IPS DF 6.9 (cell line): ENCODE measurements at regions not wholly inside any gene's neighbourhood (a gene's known extent, or its start where the extent isn't known, plus 50 kb on each side); places are given as distances from the start of the nearest gene placed in this dataset.

Experiments used
- DNase-seq: peaks from one replicate; pipeline ENCODE4 v3.0.0-alpha.2; 2013; ENCODE audit warnings: low read depth, low spot score
- H3K27ac ChIP-seq: one replicate; pipeline ENCODE4 v1.5.1; 2013; ENCODE audit warnings: low read length, control low read depth
- H3K27me3 ChIP-seq: 2 replicates; pipeline ENCODE4 v1.6.1; 2013; ENCODE audit warnings: mild to moderate bottlenecking, low read length; ENCODE audit not compliant: control insufficient read depth, insufficient read depth
- H3K36me3 ChIP-seq: 2 replicates; pipeline ENCODE4 v1.6.1; 2013; ENCODE audit warnings: low read length; ENCODE audit not compliant: control insufficient read depth, insufficient read depth
- H3K4me1 ChIP-seq: 2 replicates; pipeline ENCODE4 v1.6.1; 2013; ENCODE audit warnings: low read length; ENCODE audit not compliant: control insufficient read depth, insufficient read depth
- H3K4me3 ChIP-seq: 2 replicates; pipeline ENCODE4 v1.5.1; 2013; ENCODE audit warnings: mild to moderate bottlenecking, low read length
- H3K9me3 ChIP-seq: 2 replicates; pipeline ENCODE4 v1.6.1; 2013; ENCODE audit warnings: low read length, inconsistent platforms; ENCODE audit not compliant: control insufficient read depth, insufficient read depth
- WGBS: extraction: QIAGEN DNeasy Blood & Tissue Kit; methylation state at CpG from one replicate; pipeline ENCODE4 v1.1.7; 2013; ENCODE audit warnings: mixed read lengths, missing lambda C conversion rate; ENCODE audit not compliant: insufficient read length, insufficient coverage; 5-methylcytosine and 5-hydroxymethylcytosine counted together

GRCh38 chrX:66915893-66916292, 277.0 kb upstream of the EDA2R start:
- no peak overlapping the region for H3K4me3 ChIP-seq
- H3K4me1 ChIP-seq: no peaks in the 10 kb centered on the region
- H3K27me3 ChIP-seq: no peaks in the 10 kb centered on the region
- no peaks in the 10 kb centered on the region for H3K36me3 ChIP-seq
- H3K27ac ChIP-seq: no peak overlapping the region
- no peaks in the 10 kb centered on the region for H3K9me3 ChIP-seq
- 100% methylated on average over 1 of the region's 2 CpGs for WGBS
- no peak for DNase-seq

GRCh38 chrX:66914080-66914479, 275.2 kb upstream of the EDA2R start:
- no CpG with 5 or more reads among the region's 6 CpGs for WGBS
- H3K36me3 ChIP-seq: no peaks in the 10 kb centered on the region
- no peaks in the 10 kb centered on the region for H3K9me3 ChIP-seq
- H3K4me1 ChIP-seq: no peaks in the 10 kb centered on the region
- no peak overlapping the region for H3K27ac ChIP-seq
- peak; percentile 5 for DNase-seq
- no peaks in the 10 kb centered on the region for H3K27me3 ChIP-seq
- H3K4me3 ChIP-seq: no peak overlapping the region

- Histone ChIP-seq H3K27ac (no peak overlapping the region), H3K36me3 (no peaks in the 10 kb centered on the region), H3K4me3 (no peak overlapping the region), H3K4me1 (no peaks in the 10 kb centered on the region), H3K9me3 (no peaks in the 10 kb centered on the region), H3K27me3 (no peaks in the 10 kb centered on the region)
- DNase-seq: no peak
- WGBS: no CpG with 5 or more reads among the region's 2 CpGs
Observed at GRCh38 chrX:66912417-66912816, 273.5 kb upstream of the EDA2R start.

- WGBS: no CpG with 5 or more reads among the region's 4 CpGs
- H3K9me3 ChIP-seq: no peaks in the 10 kb centered on the region
- H3K4me1 ChIP-seq: no peaks in the 10 kb centered on the region
- no peak for DNase-seq
- H3K36me3 ChIP-seq: no peaks in the 10 kb centered on the region
- H3K4me3 ChIP-seq: no peak overlapping the region
- H3K27ac ChIP-seq: no peak overlapping the region
- H3K27me3 ChIP-seq: no peaks in the 10 kb centered on the region
Observed at GRCh38 chrX:66902081-66902480, 263.2 kb upstream of the EDA2R start.

GRCh38 chrX:66900886-66901285, 262.0 kb upstream of the EDA2R start:
- Histone ChIP-seq H3K27me3 (no peaks in the 10 kb centered on the region), H3K4me1 (no peaks in the 10 kb centered on the region), H3K27ac (no peak overlapping the region), H3K9me3 (no peaks in the 10 kb centered on the region), H3K36me3 (no peaks in the 10 kb centered on the region), H3K4me3 (no peak overlapping the region)
- DNase-seq: no peak

- Histone ChIP-seq H3K36me3 (no peaks in the 10 kb centered on the region), H3K9me3 (no peaks in the 10 kb centered on the region), H3K4me3 (no peak overlapping the region), H3K27ac (no peak overlapping the region), H3K27me3 (no peaks in the 10 kb centered on the region), H3K4me1 (no peaks in the 10 kb centered on the region)
- WGBS: no CpG with 5 or more reads among the region's 2 CpGs
- DNase-seq: no peak
Observed at GRCh38 chrX:66892004-66892403, 253.1 kb upstream of the EDA2R start.

- no peak overlapping the region for H3K27ac ChIP-seq
- H3K9me3 ChIP-seq: no peaks in the 10 kb centered on the region
- H3K4me3 ChIP-seq: no peak overlapping the region
- no peaks in the 10 kb centered on the region for H3K4me1 ChIP-seq
- H3K36me3 ChIP-seq: no peaks in the 10 kb centered on the region
- no peaks in the 10 kb centered on the region for H3K27me3 ChIP-seq
- no peak for DNase-seq
- no CpG with 5 or more reads among the region's 2 CpGs for whole genome bisulfite sequencing
Observed at GRCh38 chrX:66889418-66889817, 250.5 kb upstream of the EDA2R start.

- Histone ChIP-seq H3K27ac (no peak overlapping the region), H3K9me3 (no peaks in the 10 kb centered on the region), H3K4me3 (no peak overlapping the region), H3K36me3 (no peaks in the 10 kb centered on the region), H3K27me3 (no peaks in the 10 kb centered on the region), H3K4me1 (no peaks in the 10 kb centered on the region)
- DNase-seq: no peak
- WGBS: no CpG with 5 or more reads among the region's 2 CpGs
Observed at GRCh38 chrX:66882101-66882500, 243.2 kb upstream of the EDA2R start.

- no peak for DNase-seq
- Histone ChIP-seq H3K4me3 (no peak overlapping the region), H3K27me3 (no peaks in the 10 kb centered on the region), H3K9me3 (no peaks in the 10 kb centered on the region), H3K27ac (no peak overlapping the region), H3K36me3 (no peaks in the 10 kb centered on the region), H3K4me1 (no peaks in the 10 kb centered on the region)
- no CpG with 5 or more reads among the region's 2 CpGs for WGBS
Observed at GRCh38 chrX:66876776-66877175, 237.9 kb upstream of the EDA2R start.

GRCh38 chrX:66872771-66873170, 233.9 kb upstream of the EDA2R start:
- Histone ChIP-seq H3K27ac (no peak overlapping the region), H3K9me3 (no peaks in the 10 kb centered on the region), H3K27me3 (no peaks in the 10 kb centered on the region), H3K4me1 (no peaks in the 10 kb centered on the region), H3K36me3 (no peaks in the 10 kb centered on the region), H3K4me3 (no peak overlapping the region)
- no peak for DNase-seq

- DNase-seq: no peak
- no peaks in the 10 kb centered on the region for H3K27me3 ChIP-seq
- no CpG with 5 or more reads among the region's 2 CpGs for WGBS
- no peaks in the 10 kb centered on the region for H3K36me3 ChIP-seq
- H3K4me3 ChIP-seq: no peak overlapping the region
- H3K9me3 ChIP-seq: no peaks in the 10 kb centered on the region
- no peaks in the 10 kb centered on the region for H3K4me1 ChIP-seq
- H3K27ac ChIP-seq: no peak overlapping the region
Observed at GRCh38 chrX:66863721-66864120, 224.8 kb upstream of the EDA2R start.
